Sigmoid colon (tissue), 6 donors: ENCODE measurements at regions not wholly inside any gene's neighbourhood (a gene's known extent, or its start where the extent isn't known, plus 50 kb on each side); places are given as distances from the start of the nearest gene placed in this dataset.

ENCODE experiments used
- DNase-seq: peaks from one replicate; pipeline ENCODE4 v3.0.0-alpha.2; 2019
- H3K27ac ChIP-seq, 4 donors: fragments of 200-600 bp; sonication (generic); one replicate each; pipeline ENCODE4 v1.5.1; 2016 to 2019; ENCODE audit warnings: mild to moderate bottlenecking in 1 of 4
- H3K27me3 ChIP-seq, 3 donors: fragments of 200-600 bp; sonication (generic); one replicate each; pipeline ENCODE4 v1.5.1; 2019; ENCODE audit warnings: mild to moderate bottlenecking in 1 of 3
- H3K36me3 ChIP-seq, 4 donors: fragments of 200-600 bp; sonication (generic); one replicate each; pipeline ENCODE4 v1.5.1; 2016 to 2019
- H3K4me1 ChIP-seq, 4 donors: fragments of 200-600 bp; sonication (generic); one replicate each; pipeline ENCODE4 v1.5.1; 2017 to 2019
- H3K4me3 ChIP-seq, 4 donors: fragments of 200-600 bp; sonication (generic); one replicate each; pipeline ENCODE4 v1.5.1; 2017 to 2019; ENCODE audit warnings: mild to moderate bottlenecking in 2 of 4, moderate library complexity in 1 of 4
- H3K9me3 ChIP-seq, 4 donors: fragments of 200-600 bp in 3 of 4; sonication (generic) in 3 of 4; one replicate each; pipeline versions ENCODE4 v1.5.1 to v1.6.1; 2013 to 2019
- CTCF ChIP-seq, 4 experiments: fragments of 450-650 bp in 3 of 4; fragments of 200-600 bp in 1 of 4; IDR thresholded peaks; one replicate each; pipeline ENCODE4 v1.5.1; 2016 to 2019; ENCODE audit warnings: antibody characterized with exemption in 4 of 4, mild to moderate bottlenecking in 3 of 4, moderate library complexity in 2 of 4
- EP300 ChIP-seq, 4 donors: sonication (generic); formaldehyde crosslinking; IDR thresholded peaks; one replicate each; pipeline ENCODE4 v1.6.1; 2017; ENCODE audit warnings: antibody characterized with exemption in 4 of 4
- POLR2A ChIP-seq, 2 donors: fragments of 450-650 bp; IDR thresholded peaks; one replicate each; pipeline ENCODE4 v1.6.1; 2016; ENCODE audit warnings: antibody characterized with exemption in 2 of 2, mild to moderate bottlenecking in 2 of 2, moderate library complexity in 2 of 2
- POLR2AphosphoS5 ChIP-seq, 4 donors: sonication (generic); formaldehyde crosslinking; IDR thresholded peaks; one replicate each; pipeline ENCODE4 v1.6.1; 2017; ENCODE audit warnings: antibody characterized with exemption in 4 of 4
- WGBS, 2 donors: extraction: QIAGEN DNeasy Blood & Tissue Kit; methylation state at CpG; one replicate each; pipeline ENCODE4 v1.1.7; 2013; 5-methylcytosine and 5-hydroxymethylcytosine counted together
- intact Hi-C: fragments of 100-400 bp; cut with DNase I; formaldehyde crosslinking; loops from one replicate; pipeline ENCODE4 v1.15.1; 2023
- donor health status: healthy with polysubstance abuse.
- donor health status: healthy.

- WGBS, 2 donors, result 47 to 87% methylated on average over 1 of the region's 1 CpG
- no peak for DNase-seq
- no peak overlapping the region for H3K4me3 ChIP-seq
- H3K27me3 ChIP-seq, result no peaks in the 10 kb centered on the region
- intact Hi-C loops, result no loop called here
- no peak overlapping the region for H3K27ac ChIP-seq
- no peaks in the 10 kb centered on the region for H3K36me3 ChIP-seq
- TF ChIP-seq POLR2AphosphoS5 (IDR thresholded peaks at IDR 0.05) (no peak), POLR2A (IDR thresholded peaks at IDR 0.05) (no peak), EP300 (IDR thresholded peaks at IDR 0.05) (no peak), CTCF (IDR thresholded peaks at IDR 0.05) (no peak)
- H3K4me1 ChIP-seq, result no peaks in the 10 kb centered on the region
- no peaks in the 10 kb centered on the region for H3K9me3 ChIP-seq
Observed at GRCh38 chr5:25150819-25151218, 506.0 kb upstream of the CDH10 start.

- 81 to 83% methylated on average over 4 of the region's 4 CpGs for WGBS, 2 donors
- Histone ChIP-seq H3K27me3 (no peaks in the 10 kb centered on the region), H3K27ac (no peak overlapping the region), H3K9me3 (no peaks in the 10 kb centered on the region), H3K4me1 (no peaks in the 10 kb centered on the region), H3K4me3 (no peak overlapping the region), H3K36me3 (no peaks in the 10 kb centered on the region)
- DNase-seq, result no peak
- TF ChIP-seq POLR2AphosphoS5 (IDR thresholded peaks at IDR 0.05) (no peak), POLR2A (IDR thresholded peaks at IDR 0.05) (no peak), CTCF (IDR thresholded peaks at IDR 0.05) (no peak), EP300 (IDR thresholded peaks at IDR 0.05) (no peak)
- intact Hi-C loops, result no loop called here
Observed at GRCh38 chr5:25128606-25129005, 483.8 kb upstream of the CDH10 start.

GRCh38 chr5:25119650-25120049, 474.9 kb upstream of the CDH10 start:
- H3K4me1 ChIP-seq, result no peaks in the 10 kb centered on the region
- intact Hi-C loops, result no loop called here
- H3K4me3 ChIP-seq, result no peak overlapping the region
- no peak overlapping the region for H3K27ac ChIP-seq
- no peaks in the 10 kb centered on the region for H3K9me3 ChIP-seq
- 82 to 90% methylated on average over 7 of the region's 7 CpGs for WGBS, 2 donors
- DNase-seq, result no peak
- no peaks in the 10 kb centered on the region for H3K27me3 ChIP-seq
- TF ChIP-seq POLR2AphosphoS5 (IDR thresholded peaks at IDR 0.05) (no peak), CTCF (IDR thresholded peaks at IDR 0.05) (no peak), POLR2A (IDR thresholded peaks at IDR 0.05) (no peak), EP300 (IDR thresholded peaks at IDR 0.05) (no peak)
- no peaks in the 10 kb centered on the region for H3K36me3 ChIP-seq

- Histone ChIP-seq H3K4me1 (no peaks in the 10 kb centered on the region), H3K4me3 (no peak overlapping the region), H3K9me3 (no peaks in the 10 kb centered on the region), H3K27ac (no peak overlapping the region), H3K27me3 (no peaks in the 10 kb centered on the region), H3K36me3 (no peaks in the 10 kb centered on the region)
- DNase-seq, result no peak
- 66 to 79% methylated on average over 4 of the region's 4 CpGs for WGBS, 2 donors
- TF ChIP-seq EP300 (IDR thresholded peaks at IDR 0.05) (no peak), POLR2A (IDR thresholded peaks at IDR 0.05) (no peak), CTCF (IDR thresholded peaks at IDR 0.05) (no peak), POLR2AphosphoS5 (IDR thresholded peaks at IDR 0.05) (no peak)
- intact Hi-C loops, result no loop called here
Observed at GRCh38 chr5:25107853-25108252, 463.1 kb upstream of the CDH10 start.

- TF ChIP-seq POLR2AphosphoS5 (IDR thresholded peaks at IDR 0.05), result no peak
- no peaks in the 10 kb centered on the region for H3K27me3 ChIP-seq
- H3K9me3 ChIP-seq, result no peaks in the 10 kb centered on the region
- no peak overlapping the region for H3K4me3 ChIP-seq
- no peak overlapping the region for H3K27ac ChIP-seq
- DNase-seq, result no peak
- H3K36me3 ChIP-seq, result no peaks in the 10 kb centered on the region
- H3K4me1 ChIP-seq, result no peaks in the 10 kb centered on the region
- WGBS, 2 donors, result 80 to 82% methylated on average over 3 of the region's 3 CpGs
- intact Hi-C loops, result no loop called here
Observed at GRCh38 chr5:25099538-25099937, 454.8 kb upstream of the CDH10 start.
